Stimulated activated CD8-positive, alpha-beta memory T cell treated with anti-CD3 and anti-CD28 coated beads, Interleukin-12 subunit alpha, Interleukin-12 subunit beta, amount 100 ng/mL, for 24 hours (primary cell): ENCODE measurements at regions not wholly inside any gene's neighbourhood (a gene's known extent, or its start where the extent isn't known, plus 50 kb on each side); places are given as distances from the start of the nearest gene placed in this dataset.

ENCODE experiments used
- DNase-seq: peaks from one replicate; pipeline ENCODE4 v3.0.0-alpha.2; 2020; ENCODE audit errors: extremely low read depth

- no peak for DNase-seq
These were observed 90.2 kb downstream of the KCTD12 start for GRCh38 chr13:76795701-76796695.

- no peak for DNase-seq
These were observed 93.4 kb downstream of the KCTD12 start for GRCh38 chr13:76792731-76793347.

GRCh38 chr13:76790980-76791819 is 95.0 kb downstream of the KCTD12 start:
- DNase-seq = no peak

GRCh38 chr13:76790526-76790925 is 95.7 kb downstream of the KCTD12 start:
- DNase-seq = no peak

- DNase-seq = no peak
These were observed 102.4 kb downstream of the KCTD12 start for GRCh38 chr13:76783798-76784197.

- DNase-seq = no peak
These were observed 107.4 kb downstream of the KCTD12 start for GRCh38 chr13:76778853-76779252.

GRCh38 chr13:76777096-76777495 is 109.1 kb downstream of the KCTD12 start:
- DNase-seq = no peak

GRCh38 chr13:76775088-76775740 is 111.0 kb downstream of the KCTD12 start:
- DNase-seq = no peak

GRCh38 chr13:76773448-76774094 is 112.6 kb downstream of the KCTD12 start:
- no peak for DNase-seq

- no peak for DNase-seq
These were observed 114.0 kb downstream of the KCTD12 start for GRCh38 chr13:76772241-76772640.

- DNase-seq = no peak
These were observed 116.9 kb downstream of the KCTD12 start for GRCh38 chr13:76769271-76769791.

GRCh38 chr13:76768384-76768783 is 117.8 kb downstream of the KCTD12 start:
- no peak for DNase-seq

- DNase-seq = no peak
These were observed 121.3 kb downstream of the KCTD12 start for GRCh38 chr13:76764916-76765315.

- DNase-seq = no peak
These were observed 121.8 kb downstream of the KCTD12 start for GRCh38 chr13:76764429-76764828.

- no peak for DNase-seq
These were observed 123.5 kb downstream of the KCTD12 start for GRCh38 chr13:76762721-76763120.

GRCh38 chr13:76759877-76760276 is 126.3 kb downstream of the KCTD12 start:
- DNase-seq = no peak

GRCh38 chr13:76758738-76759137 is 127.5 kb downstream of the KCTD12 start:
- DNase-seq = no peak

GRCh38 chr13:76758257-76758656 is 127.9 kb downstream of the KCTD12 start:
- no peak for DNase-seq

- no peak for DNase-seq
These were observed 129.8 kb downstream of the KCTD12 start for GRCh38 chr13:76756451-76756850.

- no peak for DNase-seq
These were observed 131.8 kb downstream of the KCTD12 start for GRCh38 chr13:76754414-76754813.

- no peak for DNase-seq
These were observed 134.9 kb downstream of the KCTD12 start for GRCh38 chr13:76751278-76751677.
